22Rv1 (cell line): ENCODE measurements at regions not wholly inside any gene's neighbourhood (a gene's known extent, or its start where the extent isn't known, plus 50 kb on each side); places are given as distances from the start of the nearest gene placed in this dataset.

ENCODE experiments used
- CTCF ChIP-seq: fragments of 450-650 bp; IDR thresholded peaks from 2 replicates; pipeline ENCODE4 v1.5.1; 2017; ENCODE audit warnings: mild to moderate bottlenecking
- ZFX ChIP-seq: fragments of 450-650 bp; IDR thresholded peaks from 2 replicates; pipeline ENCODE4 v1.6.1; 2017; ENCODE audit warnings: antibody characterized with exemption, borderline replicate concordance

- no peak for TF ChIP-seq CTCF
- no peak for TF ChIP-seq ZFX
Measured at GRCh38 chr11:97544431-97544830, 1154.6 kb downstream of the JRKL start.
